Heart left ventricle (tissue), 13 donors: ENCODE measurements at regions not wholly inside any gene's neighbourhood (a gene's known extent, or its start where the extent isn't known, plus 50 kb on each side); places are given as distances from the start of the nearest gene placed in this dataset.

ENCODE experiments used
- POLR2A ChIP-seq, 2 donors: fragments of 450-650 bp; IDR thresholded peaks; one replicate each; pipeline ENCODE4 v1.6.1; 2017; ENCODE audit warnings: antibody characterized with exemption in 2 of 2, mild to moderate bottlenecking in 2 of 2, moderate library complexity in 2 of 2
- TF ChIP-seq, protein P1 (sequence below), 12 donors: fragments of 200-600 bp; sonication (generic) in 4 of 12; IDR thresholded peaks; one replicate each; pipeline versions ENCODE4 v1.5.0 to v1.8.0; 2018 to 2022; ENCODE audit warnings: antibody characterized with exemption in 12 of 12, mild to moderate bottlenecking in 5 of 12
- donor health status: ischemic (EF 13 %, LVEDD 7.1; RV severe dilation, severe dysfunction).
- donor health status: DM: no; HTN: yes; CAD: no.
- donor health status: DM: no; HTN: no; CAD: no.
- donor health status: ischemic (EF 25% LVEDD 6.9; RV normal size, moderate dysfunction).
- donor health status: ischemic (EF 25% LVEDD 5.7; RV mildly dilated, moderate dysfunction).
- donor health status: ischemic (EF 35%, LVEDD 5.7; RV mildly dilated, moderate dysfunction).
- donor health status: nonischemic (EF 11% LVEDD 7.7; RV severe dilation, severe dysfunction).
- donor health status: DM: yes; HTN: yes; CAD: no.
- donor health status: PGD.
- donor health status: ischemic (EF 29% LVEDD 5.4; RV normal size, mild dysfunction).
- donor health status: nonischemic (EF 23%, LVEDD 6.1; RV moderate dilation, normal function).

DNA sequence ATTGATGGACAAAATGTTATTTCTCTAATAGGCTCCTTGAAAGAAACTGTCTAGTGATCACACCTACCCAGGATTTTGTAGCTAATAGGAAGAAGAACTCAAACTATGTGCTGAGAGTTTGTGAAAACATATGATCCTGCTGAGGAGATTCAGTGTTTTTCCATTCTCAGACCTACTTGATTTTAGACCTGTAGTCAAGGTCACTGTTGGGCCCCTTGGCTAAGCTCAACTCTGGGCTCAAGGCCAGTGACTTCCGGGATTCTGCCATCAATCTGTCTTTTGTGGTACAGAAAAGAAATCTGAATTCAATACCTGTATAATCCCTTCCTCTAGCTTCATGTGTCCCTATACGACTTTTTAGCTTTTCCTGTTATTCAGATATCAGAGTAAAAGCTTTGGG is 79.7 kb upstream of the FERD3L start:
- no peak for TF ChIP-seq POLR2A (IDR thresholded peaks at IDR 0.05)
- TF ChIP-seq, protein P1, sequence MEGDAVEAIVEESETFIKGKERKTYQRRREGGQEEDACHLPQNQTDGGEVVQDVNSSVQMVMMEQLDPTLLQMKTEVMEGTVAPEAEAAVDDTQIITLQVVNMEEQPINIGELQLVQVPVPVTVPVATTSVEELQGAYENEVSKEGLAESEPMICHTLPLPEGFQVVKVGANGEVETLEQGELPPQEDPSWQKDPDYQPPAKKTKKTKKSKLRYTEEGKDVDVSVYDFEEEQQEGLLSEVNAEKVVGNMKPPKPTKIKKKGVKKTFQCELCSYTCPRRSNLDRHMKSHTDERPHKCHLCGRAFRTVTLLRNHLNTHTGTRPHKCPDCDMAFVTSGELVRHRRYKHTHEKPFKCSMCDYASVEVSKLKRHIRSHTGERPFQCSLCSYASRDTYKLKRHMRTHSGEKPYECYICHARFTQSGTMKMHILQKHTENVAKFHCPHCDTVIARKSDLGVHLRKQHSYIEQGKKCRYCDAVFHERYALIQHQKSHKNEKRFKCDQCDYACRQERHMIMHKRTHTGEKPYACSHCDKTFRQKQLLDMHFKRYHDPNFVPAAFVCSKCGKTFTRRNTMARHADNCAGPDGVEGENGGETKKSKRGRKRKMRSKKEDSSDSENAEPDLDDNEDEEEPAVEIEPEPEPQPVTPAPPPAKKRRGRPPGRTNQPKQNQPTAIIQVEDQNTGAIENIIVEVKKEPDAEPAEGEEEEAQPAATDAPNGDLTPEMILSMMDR (IDR thresholded peaks at IDR 0.05): no peak
